ENCODE measurements at regions not wholly inside any gene's neighbourhood (a gene's known extent, or its start where the extent isn't known, plus 50 kb on each side); places are given as distances from the start of the nearest gene placed in this dataset.

DNA sequence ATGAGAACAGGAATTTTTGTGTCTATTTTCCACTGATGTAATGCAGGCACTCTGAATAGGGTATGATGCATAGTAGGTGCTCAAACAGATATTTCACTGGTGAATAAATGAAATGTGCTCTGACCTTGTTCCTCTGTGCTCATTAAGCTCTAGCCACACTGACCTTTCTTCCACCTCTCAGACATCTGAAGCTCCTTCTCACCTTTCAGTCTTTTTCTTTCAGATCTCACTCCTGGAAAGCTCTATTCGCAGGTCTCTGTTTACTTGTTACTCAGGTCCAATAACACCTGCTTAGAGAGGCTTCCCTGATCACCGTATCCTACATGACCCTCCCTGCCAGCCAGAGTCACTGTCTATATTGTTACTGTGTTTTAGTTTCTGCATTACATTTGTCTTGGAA lies 59.2 kb upstream of the IVNS1ABP start:
- no peak for DNase-seq (ENCODE audit: extremely low spot score)
- ChIA-PET POLR2A (no interaction called here), CTCF (no interaction called here)
- TF ChIP-seq BHLHE40 (IDR thresholded peaks at IDR 0.05; ENCODE audit: borderline replicate concordance) (no peak), ARNT (IDR thresholded peaks at IDR 0.05) (no peak), HDGF (IDR thresholded peaks at IDR 0.05; ENCODE audit: borderline replicate concordance) (no peak), LEF1 (IDR thresholded peaks at IDR 0.05; ENCODE audit: borderline replicate concordance) (no peak), L3MBTL2 (conservative IDR thresholded peaks at IDR 0.05) (no peak), ZNF384 (IDR thresholded peaks at IDR 0.05) (no peak), CTBP1 (IDR thresholded peaks at IDR 0.05; ENCODE audit: borderline replicate concordance) (no peak), FOXA1 (IDR thresholded peaks at IDR 0.05) (no peak), FOXM1 (IDR thresholded peaks at IDR 0.05; ENCODE audit: borderline replicate concordance) (no peak), SP1 (IDR thresholded peaks at IDR 0.05) (no peak), TARDBP (IDR thresholded peaks at IDR 0.05) (no peak), NFRKB (IDR thresholded peaks at IDR 0.05) (no peak), SUZ12 (IDR thresholded peaks at IDR 0.05) (no peak), ELF4 (IDR thresholded peaks at IDR 0.05) (no peak), FOXK2 (IDR thresholded peaks at IDR 0.05) (no peak)
- TF ChIP-seq, protein P1, sequence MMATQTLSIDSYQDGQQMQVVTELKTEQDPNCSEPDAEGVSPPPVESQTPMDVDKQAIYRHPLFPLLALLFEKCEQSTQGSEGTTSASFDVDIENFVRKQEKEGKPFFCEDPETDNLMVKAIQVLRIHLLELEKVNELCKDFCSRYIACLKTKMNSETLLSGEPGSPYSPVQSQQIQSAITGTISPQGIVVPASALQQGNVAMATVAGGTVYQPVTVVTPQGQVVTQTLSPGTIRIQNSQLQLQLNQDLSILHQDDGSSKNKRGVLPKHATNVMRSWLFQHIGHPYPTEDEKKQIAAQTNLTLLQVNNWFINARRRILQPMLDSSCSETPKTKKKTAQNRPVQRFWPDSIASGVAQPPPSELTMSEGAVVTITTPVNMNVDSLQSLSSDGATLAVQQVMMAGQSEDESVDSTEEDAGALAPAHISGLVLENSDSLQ (IDR thresholded peaks at IDR 0.05), result no peak

DNA sequence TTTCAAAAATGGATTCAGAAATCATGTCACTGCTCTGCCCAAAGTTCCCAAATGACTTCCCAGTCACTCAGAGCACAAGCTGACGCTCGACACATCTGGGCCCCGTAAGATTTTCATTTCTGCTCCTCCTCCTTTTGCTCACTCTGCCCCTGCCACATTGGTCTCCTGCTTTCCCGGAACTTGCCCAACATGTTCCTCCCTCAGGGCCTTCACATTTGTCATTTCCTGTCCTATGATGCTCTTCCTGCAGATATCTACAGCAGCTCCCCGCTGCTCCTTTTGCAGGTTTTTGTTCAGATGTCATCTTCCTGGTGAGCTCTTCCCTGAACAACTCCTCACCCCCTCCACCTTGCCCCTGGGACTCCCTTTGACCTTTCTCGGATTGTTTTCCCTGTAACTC lies 58.5 kb upstream of the IVNS1ABP start:
- no peak for TF ChIP-seq CTBP1 (IDR thresholded peaks at IDR 0.05; ENCODE audit: borderline replicate concordance)
- no peak for TF ChIP-seq ARNT (IDR thresholded peaks at IDR 0.05)
- TF ChIP-seq, protein P1 (IDR thresholded peaks at IDR 0.05), result no peak
- TF ChIP-seq BHLHE40 (IDR thresholded peaks at IDR 0.05; ENCODE audit: borderline replicate concordance), result no peak
- no peak for TF ChIP-seq L3MBTL2 (conservative IDR thresholded peaks at IDR 0.05)
- TF ChIP-seq ELF4 (IDR thresholded peaks at IDR 0.05), result no peak
- TF ChIP-seq FOXK2 (IDR thresholded peaks at IDR 0.05), result no peak
- TF ChIP-seq SUZ12 (IDR thresholded peaks at IDR 0.05), result no peak
- TF ChIP-seq LEF1 (IDR thresholded peaks at IDR 0.05; ENCODE audit: borderline replicate concordance), result no peak
- no peak for TF ChIP-seq FOXM1 (IDR thresholded peaks at IDR 0.05; ENCODE audit: borderline replicate concordance)
- no peak for TF ChIP-seq SP1 (IDR thresholded peaks at IDR 0.05)
- no peak for TF ChIP-seq FOXA1 (IDR thresholded peaks at IDR 0.05)
- no peak for TF ChIP-seq NFRKB (IDR thresholded peaks at IDR 0.05)
- TF ChIP-seq TARDBP (IDR thresholded peaks at IDR 0.05), result no peak
- TF ChIP-seq HDGF (IDR thresholded peaks at IDR 0.05; ENCODE audit: borderline replicate concordance), result no peak
- TF ChIP-seq ZNF384 (IDR thresholded peaks at IDR 0.05), result no peak
- ChIA-PET CTCF (no interaction called here), POLR2A (no interaction called here)
- no peak for DNase-seq (ENCODE audit: extremely low spot score)

DNA sequence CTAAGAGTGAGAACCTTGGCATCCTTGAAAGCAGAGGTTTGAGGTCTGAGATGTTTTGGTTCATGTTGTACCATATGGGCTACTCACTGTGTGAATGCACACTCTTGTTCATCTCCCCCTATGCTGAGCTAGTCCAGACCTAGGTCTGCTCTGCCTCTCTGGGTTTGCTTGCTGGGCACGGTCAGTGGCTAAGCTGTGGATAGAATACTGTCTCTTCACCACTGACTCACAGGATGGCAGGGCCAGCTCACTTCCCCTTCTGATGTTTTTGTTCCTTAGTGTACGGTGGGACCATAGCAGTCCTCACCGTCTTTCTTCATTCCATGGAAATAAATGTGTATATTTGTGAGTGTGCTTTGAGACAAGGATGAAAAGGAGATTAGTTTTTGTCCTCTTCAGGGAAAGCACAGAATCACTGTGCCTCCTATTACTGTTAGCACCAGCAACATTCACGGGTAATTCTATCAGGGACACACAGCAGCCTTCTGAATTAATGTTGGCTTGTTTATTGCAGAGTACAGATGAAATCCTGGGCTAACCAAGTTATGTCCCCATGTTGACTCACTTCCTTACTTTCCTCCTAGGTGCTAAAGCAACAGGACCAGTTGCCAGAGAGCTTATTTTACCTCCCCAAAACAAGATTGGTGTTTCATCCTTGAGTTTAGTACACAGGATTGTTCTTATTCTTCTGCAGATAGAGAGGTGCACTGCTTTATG lies 56.9 kb upstream of the IVNS1ABP start:
- ChIA-PET POLR2A (no interaction called here), CTCF (no interaction called here)
- DNase-seq (ENCODE audit: extremely low spot score), result no peak
- TF ChIP-seq HDGF (IDR thresholded peaks at IDR 0.05; ENCODE audit: borderline replicate concordance) (no peak), L3MBTL2 (conservative IDR thresholded peaks at IDR 0.05) (no peak), CTBP1 (IDR thresholded peaks at IDR 0.05; ENCODE audit: borderline replicate concordance) (no peak), FOXA1 (IDR thresholded peaks at IDR 0.05) (no peak), TARDBP (IDR thresholded peaks at IDR 0.05) (no peak), BHLHE40 (IDR thresholded peaks at IDR 0.05; ENCODE audit: borderline replicate concordance) (no peak), FOXM1 (IDR thresholded peaks at IDR 0.05; ENCODE audit: borderline replicate concordance) (no peak), FOXK2 (IDR thresholded peaks at IDR 0.05) (no peak), ELF4 (IDR thresholded peaks at IDR 0.05) (no peak), SUZ12 (IDR thresholded peaks at IDR 0.05) (no peak), ZNF384 (IDR thresholded peaks at IDR 0.05) (no peak)
- TF ChIP-seq, protein P1 (IDR thresholded peaks at IDR 0.05), result no peak

GRCh38 chr1:185369786-185370185 lies 52.7 kb upstream of the IVNS1ABP start:
- TF ChIP-seq FOXK2 (IDR thresholded peaks at IDR 0.05) (no peak), FOXA1 (IDR thresholded peaks at IDR 0.05) (no peak), ARNT (IDR thresholded peaks at IDR 0.05) (no peak), SUZ12 (IDR thresholded peaks at IDR 0.05) (no peak), FOXM1 (IDR thresholded peaks at IDR 0.05; ENCODE audit: borderline replicate concordance) (no peak), L3MBTL2 (conservative IDR thresholded peaks at IDR 0.05) (no peak), HDGF (IDR thresholded peaks at IDR 0.05; ENCODE audit: borderline replicate concordance) (no peak), BHLHE40 (IDR thresholded peaks at IDR 0.05; ENCODE audit: borderline replicate concordance) (no peak), NFRKB (IDR thresholded peaks at IDR 0.05) (no peak), LEF1 (IDR thresholded peaks at IDR 0.05; ENCODE audit: borderline replicate concordance) (no peak), ZNF384 (IDR thresholded peaks at IDR 0.05) (no peak), ELF4 (IDR thresholded peaks at IDR 0.05) (no peak), CTBP1 (IDR thresholded peaks at IDR 0.05; ENCODE audit: borderline replicate concordance) (no peak), TARDBP (IDR thresholded peaks at IDR 0.05) (no peak), SP1 (IDR thresholded peaks at IDR 0.05) (no peak)
- TF ChIP-seq, protein P1 (IDR thresholded peaks at IDR 0.05), result no peak
- POLR2A ChIA-PET, result no interaction called here
- CTCF ChIA-PET, result no interaction called here
- no peak for DNase-seq (ENCODE audit: extremely low spot score)

DNA sequence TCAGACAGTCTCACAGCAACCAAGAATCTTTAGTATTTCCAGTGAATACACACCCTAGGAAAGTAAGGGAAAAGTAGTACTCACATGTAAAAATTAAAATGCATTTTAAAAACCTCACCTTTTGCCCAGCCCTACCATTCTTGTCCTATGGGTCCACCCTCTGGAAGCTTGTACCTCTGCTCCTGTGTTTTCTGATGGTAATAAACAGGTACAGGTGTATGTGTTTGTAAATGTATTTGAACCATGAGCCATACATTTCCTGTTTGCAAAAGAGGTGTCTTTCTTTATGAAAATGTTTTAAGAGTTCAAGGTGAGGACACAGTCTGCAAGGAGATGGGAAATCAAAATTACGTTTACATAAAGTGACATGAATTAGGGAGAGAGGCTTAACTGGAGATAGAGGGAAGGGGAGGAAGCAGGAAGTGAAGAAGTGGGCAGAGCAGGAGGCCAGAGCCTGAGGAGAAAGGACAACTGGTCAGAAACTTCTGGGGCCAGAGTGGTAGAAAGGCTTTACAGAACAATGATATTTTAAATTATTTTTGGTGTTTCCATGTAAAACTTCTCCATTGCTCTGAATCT lies 52.0 kb upstream of the IVNS1ABP start:
- POLR2A ChIA-PET, result no interaction called here
- no peak for DNase-seq (ENCODE audit: extremely low spot score)
- TF ChIP-seq L3MBTL2 (conservative IDR thresholded peaks at IDR 0.05) (no peak), FOXK2 (IDR thresholded peaks at IDR 0.05) (no peak), ARNT (IDR thresholded peaks at IDR 0.05) (no peak), BHLHE40 (IDR thresholded peaks at IDR 0.05; ENCODE audit: borderline replicate concordance) (no peak)
- CTCF ChIA-PET, result no interaction called here
